Femur (tissue), 1 donor: ENCODE measurements at regions not wholly inside any gene's neighbourhood (a gene's known extent, or its start where the extent isn't known, plus 50 kb on each side); places are given as distances from the start of the nearest gene placed in this dataset.
"Not testable (repeated sequence)": the region's sequence is repeated elsewhere in the genome, so short reads cannot be mapped to it uniquely, and the experiment has no call there.

Source experiments
- DNase-seq: peaks from one replicate; pipeline ENCODE4 v3.0.0-alpha.2; 2017

DNA sequence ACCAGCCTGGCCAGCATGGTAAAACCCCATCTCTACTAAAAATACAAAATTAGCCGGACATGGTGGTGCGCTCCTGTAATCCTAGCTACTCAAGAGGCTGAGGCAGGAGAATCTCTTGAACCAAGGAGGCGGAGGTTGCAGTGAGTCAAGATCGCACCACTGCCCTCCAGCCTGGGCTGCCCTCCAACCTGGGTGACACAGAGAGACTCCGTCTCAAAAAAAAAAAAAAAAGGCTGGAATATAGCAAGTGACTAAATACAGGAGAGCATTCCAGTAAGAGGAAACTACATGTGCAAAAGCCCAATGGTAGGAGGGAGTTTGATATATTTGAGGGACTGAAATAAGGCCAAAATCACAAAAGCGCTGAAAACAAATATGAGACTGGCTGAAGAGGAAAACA, 76.5 kb upstream of the NR5A2 start:
- DNase-seq, result not testable (repeated sequence)

- no peak for DNase-seq
Measured at GRCh38 chr1:199953651-199954050, 73.9 kb upstream of the NR5A2 start.

GRCh38 chr1:199954699-199955098, 72.8 kb upstream of the NR5A2 start:
- DNase-seq, result no peak

DNA sequence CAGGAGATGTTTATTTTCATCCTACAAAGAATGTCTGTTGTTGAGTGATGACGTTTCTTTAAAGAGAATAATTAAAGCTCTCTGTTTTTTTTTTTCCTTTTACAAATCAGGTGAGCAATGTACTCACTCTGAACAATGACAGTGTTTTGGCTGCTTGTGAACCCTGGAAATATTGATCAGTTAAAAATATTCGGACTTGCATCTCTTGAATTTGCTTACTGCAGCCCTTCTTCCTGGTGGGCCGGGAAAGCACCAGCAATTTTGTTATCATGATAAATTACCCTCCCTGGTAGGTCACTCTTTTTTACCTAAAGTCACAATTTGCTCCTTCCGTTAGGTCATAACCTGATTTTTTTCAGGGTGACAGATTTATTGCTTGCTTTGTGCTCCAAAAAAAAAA, 72.3 kb upstream of the NR5A2 start:
- DNase-seq, result no peak

- DNase-seq, result no peak
Measured at GRCh38 chr1:199956005-199956404, 71.5 kb upstream of the NR5A2 start.

- no peak for DNase-seq
Measured at GRCh38 chr1:199959033-199959774, 68.3 kb upstream of the NR5A2 start.

DNA sequence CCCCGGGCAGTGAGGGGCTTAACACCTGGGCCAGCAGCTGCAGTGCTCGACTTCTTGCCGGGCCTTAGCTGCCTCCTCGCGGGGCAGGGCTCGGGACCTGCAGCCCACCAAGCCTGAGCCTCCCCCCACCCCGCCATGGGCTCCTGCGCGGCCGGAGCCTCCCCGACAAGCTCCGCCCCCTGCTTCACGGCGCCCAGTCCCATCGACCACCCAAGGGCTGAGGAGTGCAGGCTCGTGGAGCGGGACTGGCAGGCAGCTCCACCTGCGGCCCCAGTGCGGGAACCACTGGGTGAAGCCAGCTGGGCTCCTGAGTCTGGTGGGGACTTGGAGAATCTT, 67.8 kb upstream of the NR5A2 start:
- DNase-seq, result no peak

GRCh38 chr1:199970125-199970524, 57.4 kb upstream of the NR5A2 start:
- DNase-seq, result no peak

DNA sequence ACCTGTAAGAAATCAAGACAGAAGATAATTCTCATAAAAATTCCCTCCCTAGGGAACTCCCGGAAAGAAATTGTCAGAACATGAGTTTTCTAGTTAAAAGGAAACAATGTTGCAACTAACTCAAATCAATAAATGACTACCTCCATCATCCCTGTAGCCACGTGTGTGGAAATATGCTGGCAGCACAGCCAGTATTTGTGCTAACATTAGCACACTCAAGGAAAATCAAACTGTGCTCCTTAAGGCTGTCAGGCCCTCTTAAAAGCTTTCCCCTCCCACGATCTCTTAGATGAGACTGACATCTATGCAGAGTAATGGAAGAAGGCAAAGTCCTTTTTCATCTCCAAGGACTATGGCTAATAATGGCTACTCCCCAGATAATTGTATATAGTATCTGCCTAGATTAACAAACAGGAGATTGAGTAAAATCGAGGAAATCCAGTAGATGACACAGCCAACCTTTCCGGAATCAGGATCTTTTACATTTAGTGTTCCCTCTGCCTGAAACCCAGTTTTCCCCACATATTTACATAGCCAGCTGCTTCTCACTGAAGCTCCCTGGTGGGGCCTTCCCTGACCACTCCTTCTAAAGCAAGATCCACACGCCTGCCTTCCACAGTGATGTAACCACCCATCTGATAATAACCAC, 50.9 kb upstream of the NR5A2 start:
- DNase-seq, result no peak
